IMR-90 (cell line): ENCODE measurements at regions not wholly inside any gene's neighbourhood (a gene's known extent, or its start where the extent isn't known, plus 50 kb on each side); places are given as distances from the start of the nearest gene placed in this dataset.

Source experiments
- ATAC-seq: fragments of 200-7000 bp; cut with Tn5 transposase; 2 replicates; pipeline ENCODE4 v1.9.1; 2020; ENCODE audit warnings: low read depth, mild to moderate bottlenecking, moderate library complexity
- BruUV-seq: library from RNA; stranded (reverse); fragments of 400-500 nt; replicated peaks from 2 replicates; lab custom pipeline; 2021; lab: Mats Ljungman, UMichigan
- CTCF ChIA-PET: fragments of 300-600 bp; formaldehyde crosslinking; extraction: SDS; loops from one replicate; lab custom pipeline; 2021; ENCODE audit warnings: antibody characterized with exemption; lab: Yijun Ruan, JAX
- POLR2A ChIA-PET: fragments of 300-600 bp; sonication (Branson Sonifier 250); formaldehyde crosslinking; loops from one replicate; lab custom pipeline; 2022; ENCODE audit warnings: antibody characterized with exemption; ENCODE audit not compliant: unreplicated experiment; lab: Charles Lee
- DNase-seq: peaks from one replicate; pipeline ENCODE4 v3.0.0; 2013
- H2AFZ ChIP-seq: replicated peaks from 2 replicates; pipeline ENCODE3; 2013; ENCODE audit warnings: low read length, mild to moderate bottlenecking; ENCODE audit not compliant: poor library complexity
- H2AK5ac ChIP-seq: 2 replicates; pipeline ENCODE4 v1.6.1; 2013; ENCODE audit warnings: low read depth, low read length, inconsistent platforms
- H2AK9ac ChIP-seq: replicated peaks from 2 replicates; pipeline ENCODE3; 2013; ENCODE audit warnings: mild to moderate bottlenecking, low read depth, low read length, moderate library complexity; ENCODE audit not compliant: poor library complexity
- H2BK120ac ChIP-seq: 2 replicates; pipeline ENCODE4 v1.6.1; 2013; ENCODE audit warnings: low read depth, low read length, inconsistent platforms
- H2BK15ac ChIP-seq: 3 replicates; pipeline ENCODE4 v1.6.1; 2013; ENCODE audit warnings: low read depth, low read length, inconsistent platforms
- H2BK20ac ChIP-seq: 2 replicates; pipeline ENCODE4 v1.6.1; 2013; ENCODE audit warnings: low read depth, mild to moderate bottlenecking, inconsistent platforms, low read length, moderate library complexity
- H2BK5ac ChIP-seq: 2 replicates; pipeline ENCODE4 v1.6.1; 2013; ENCODE audit warnings: mild to moderate bottlenecking, low read depth, low read length, inconsistent platforms; ENCODE audit not compliant: poor library complexity, severe bottlenecking
- H3K14ac ChIP-seq: replicated peaks from 2 replicates; pipeline ENCODE4 v1.6.1; 2013; ENCODE audit warnings: low read depth, low read length, inconsistent platforms
- H3K18ac ChIP-seq: 2 replicates; pipeline ENCODE4 v1.6.1; 2013; ENCODE audit warnings: low read depth, low read length, control low read depth
- H3K23ac ChIP-seq: 2 replicates; pipeline ENCODE4 v1.6.1; 2013; ENCODE audit warnings: low read depth, low read length, inconsistent platforms
- H3K27ac ChIP-seq: 2 replicates; pipeline ENCODE4 v1.5.1; 2013; ENCODE audit warnings: mild to moderate bottlenecking, control low read depth, low read length; ENCODE audit not compliant: insufficient read depth
- H3K27me3 ChIP-seq: 2 replicates; pipeline ENCODE4 v1.6.1; 2013; ENCODE audit warnings: low read length; ENCODE audit not compliant: control insufficient read depth, insufficient read depth
- H3K36me3 ChIP-seq: 2 replicates; pipeline ENCODE4 v1.6.1; 2013; ENCODE audit warnings: low read length, mixed read lengths; ENCODE audit not compliant: control insufficient read depth, insufficient read depth
- H3K4ac ChIP-seq: 2 replicates; pipeline ENCODE4 v1.6.1; 2013; ENCODE audit warnings: low read depth, low read length, inconsistent platforms
- H3K4me1 ChIP-seq: 2 replicates; pipeline ENCODE4 v1.6.1; 2013; ENCODE audit warnings: low read length, mixed read lengths; ENCODE audit not compliant: control insufficient read depth, insufficient read depth
- H3K4me2 ChIP-seq: 2 replicates; pipeline ENCODE4 v1.6.1; 2013; ENCODE audit warnings: low read depth, mild to moderate bottlenecking, control low read depth, low read length, moderate library complexity
- H3K4me3 ChIP-seq: 2 replicates; pipeline ENCODE4 v1.5.1; 2013; ENCODE audit warnings: low read depth, mild to moderate bottlenecking, control low read depth, low read length, moderate library complexity; ENCODE audit not compliant: insufficient read depth
- H3K56ac ChIP-seq: 2 replicates; pipeline ENCODE4 v1.6.1; 2013; ENCODE audit warnings: low read length, inconsistent platforms; ENCODE audit not compliant: insufficient read depth; ENCODE audit errors: extremely low read depth
- H3K79me1 ChIP-seq, 2 experiments: 2 replicates each; pipeline ENCODE4 v1.6.1; 2013; ENCODE audit warnings: low read length in 2 of 2, inconsistent platforms in 1 of 2, low read depth in 1 of 2
- H3K9ac ChIP-seq: 2 replicates; pipeline ENCODE4 v1.6.1; 2013; ENCODE audit warnings: low read depth, low read length, control low read depth
- H3K9me1 ChIP-seq: 2 replicates; pipeline ENCODE4 v1.6.1; 2013; ENCODE audit warnings: low read length, inconsistent platforms; ENCODE audit not compliant: insufficient read depth
- H3K9me3 ChIP-seq: 2 replicates; pipeline ENCODE4 v1.6.1; 2013; ENCODE audit warnings: low read length; ENCODE audit not compliant: control insufficient read depth, insufficient read depth
- H4K20me1 ChIP-seq: 2 replicates; pipeline ENCODE4 v1.6.1; 2013; ENCODE audit warnings: low read length, inconsistent platforms; ENCODE audit not compliant: insufficient read depth
- H4K5ac ChIP-seq: 2 replicates; pipeline ENCODE4 v1.6.1; 2013; ENCODE audit warnings: mild to moderate bottlenecking, low read depth, low read length, control low read depth
- H4K8ac ChIP-seq, 2 experiments: 2 replicates each; pipeline ENCODE4 v1.6.1; 2013; ENCODE audit warnings: low read depth in 2 of 2, low read length in 2 of 2, control low read depth in 1 of 2, inconsistent platforms in 1 of 2
- H4K91ac ChIP-seq: 2 replicates; pipeline ENCODE4 v1.6.1; 2013; ENCODE audit warnings: low read depth, low read length, inconsistent platforms; ENCODE audit not compliant: insufficient read depth
- BHLHE40 ChIP-seq: fragments of 150-350 bp; IDR thresholded peaks from 2 replicates; pipeline ENCODE4 v1.6.1; 2016; ENCODE audit warnings: mild to moderate bottlenecking, low read depth, low read length
- CEBPB ChIP-seq: IDR thresholded peaks from 2 replicates; pipeline ENCODE4 v1.6.1; 2012; ENCODE audit warnings: low read depth, low read length, improper control_type of control experiment
- CTCF ChIP-seq: conservative IDR thresholded peaks from 2 replicates; pipeline ENCODE4 v1.5.1; 2012; ENCODE audit warnings: mild to moderate bottlenecking, low read depth, low read length, improper control_type of control experiment
- ELK1 ChIP-seq: fragments of 150-350 bp; IDR thresholded peaks from 2 replicates; pipeline ENCODE4 v1.6.1; 2016; ENCODE audit warnings: low read depth, mild to moderate bottlenecking, low read length, moderate library complexity, borderline replicate concordance
- MAFK ChIP-seq: IDR thresholded peaks from 2 replicates; pipeline ENCODE4 v1.6.1; 2012; ENCODE audit warnings: low read depth, low read length, improper control_type of control experiment
- MAZ ChIP-seq: IDR thresholded peaks from 2 replicates; pipeline ENCODE4 v1.6.1; 2012; ENCODE audit warnings: low read depth, mild to moderate bottlenecking, low read length, improper control_type of control experiment, moderate library complexity, borderline replicate concordance
- MXI1 ChIP-seq: IDR thresholded peaks from 2 replicates; pipeline ENCODE4 v1.6.1; 2012; ENCODE audit warnings: low read depth, mild to moderate bottlenecking, low read length, moderate library complexity, borderline replicate concordance
- NFE2L2 ChIP-seq: fragments of 150-350 bp; IDR thresholded peaks from 2 replicates; pipeline ENCODE4 v1.6.1; 2016; ENCODE audit warnings: low read depth, mild to moderate bottlenecking, low read length
- RAD21 ChIP-seq: IDR thresholded peaks from 2 replicates; pipeline ENCODE4 v1.6.1; 2012; ENCODE audit warnings: low read length, improper control_type of control experiment
- RCOR1 ChIP-seq: IDR thresholded peaks from 2 replicates; pipeline ENCODE4 v1.6.1; 2012; ENCODE audit warnings: mild to moderate bottlenecking, low read length, improper control_type of control experiment; ENCODE audit not compliant: insufficient replicate concordance
- SMC3 ChIP-seq: fragments of 150-350 bp; IDR thresholded peaks from 2 replicates; pipeline ENCODE4 v1.6.1; 2016; ENCODE audit warnings: low read depth, mild to moderate bottlenecking, antibody characterized with exemption, low read length, moderate library complexity
- WGBS, 2 experiments: methylation state at CpG; one replicate each; pipeline versions ENCODE4 v1.1.5 to v1.1.7; 2013; ENCODE audit warnings: missing lambda C conversion rate in 2 of 2; ENCODE audit not compliant: insufficient read length in 1 of 2; ENCODE audit errors: extremely low coverage in 2 of 2; 5-methylcytosine and 5-hydroxymethylcytosine counted together
- dilution Hi-C: fragments of 300-500 bp; cut with HindIII; formaldehyde crosslinking; loops from one replicate; pipeline ENCODE4 v1.14.3; 2018; ENCODE audit warnings: low sequenced_read_pairs; ENCODE audit not compliant: unreplicated experiment
- in situ Hi-C: fragments of 300-500 bp; cut with MboI; formaldehyde crosslinking; loops from 3 replicates; pipeline ENCODE4 v1.14.3; 2019; ENCODE audit warnings: low sequenced_read_pairs, inconsistent platforms, mixed read lengths
- intact Hi-C: fragments of 100-400 bp; cut with micrococcal nuclease; formaldehyde crosslinking; loops from 2 replicates; pipeline ENCODE4 v1.10.0; 2022

GRCh38 chr20:39645131-39645530 is 683.0 kb downstream of the DHX35 start:
- Histone ChIP-seq H4K5ac (no peak overlapping the region), H2BK120ac (no peak overlapping the region), H2AK5ac (no peak overlapping the region), H2AFZ (no peak overlapping the region), H3K18ac (no peak overlapping the region), H3K9me3 (no peaks in the 10 kb centered on the region), H4K20me1 (no peaks in the 10 kb centered on the region), H3K27me3 (no peaks in the 10 kb centered on the region), H3K14ac (no peak overlapping the region), H3K27ac (no peak overlapping the region), H3K9me1 (no peaks in the 10 kb centered on the region), H3K9ac (no peak overlapping the region), H2AK9ac (no peak overlapping the region), H2BK5ac (no peak overlapping the region), H4K8ac (no peak overlapping the region), H2BK15ac (no peak overlapping the region), H3K36me3 (no peaks in the 10 kb centered on the region), H4K91ac (no peak overlapping the region), H2BK20ac (no peak overlapping the region), H3K4me2 (no peak overlapping the region), H3K4me1 (no peaks in the 10 kb centered on the region), H3K4me3 (no peak overlapping the region), H3K79me1 (no peaks in the 10 kb centered on the region), H3K23ac (no peak overlapping the region), H3K56ac (no peak overlapping the region), H3K4ac (no peak overlapping the region)
- CTCF ChIA-PET: no interaction called here
- intact Hi-C loops (no loop called here), in situ Hi-C loops (no loop called here), dilution Hi-C loops (no loop called here)
- BruUV-seq: no TSS peak
- WGBS, 2 experiments: 20% methylated on average over 1 of the region's 3 CpGs; no CpG with 5 or more reads in 1 of the 2 experiments
- DNase-seq (no peak), ATAC-seq (no peak)
- TF ChIP-seq NFE2L2: no peak
- no peak for TF ChIP-seq MXI1
- TF ChIP-seq ELK1: no peak
- TF ChIP-seq RAD21: no peak
- no peak for TF ChIP-seq RCOR1
- no peak for TF ChIP-seq SMC3
- no peak for TF ChIP-seq CEBPB
- TF ChIP-seq BHLHE40: no peak
- TF ChIP-seq MAZ: no peak
- TF ChIP-seq CTCF: no peak
- no peak for TF ChIP-seq MAFK
- POLR2A ChIA-PET: no interaction called here
